SK-N-SH (cell line): ENCODE measurements at regions not wholly inside any gene's neighbourhood (a gene's known extent, or its start where the extent isn't known, plus 50 kb on each side); places are given as distances from the start of the nearest gene placed in this dataset.

Source experiments
- CTCF ChIA-PET: fragments of 300-600, 350-600 bp; formaldehyde crosslinking; extraction: SDS; loops from one replicate; lab custom pipeline; 2021; lab: Yijun Ruan, JAX
- POLR2A ChIA-PET: fragments of 350-600 bp; sonication (Branson Sonifier 250); formaldehyde crosslinking; extraction: SDS; loops from one replicate; lab custom pipeline; 2020; ENCODE audit warnings: antibody characterized with exemption, inconsistent platforms; lab: Yijun Ruan, JAX
- DNase-seq: peaks from one replicate; pipeline ENCODE4 v3.0.0; 2012
- H2AFZ ChIP-seq: fragments of 200-600 bp; sonication (generic); 2 replicates; pipeline ENCODE4 v1.8.1; 2016; ENCODE audit warnings: antibody characterized with exemption, mild to moderate bottlenecking, low read depth
- H3F3A ChIP-seq: fragments of 200-600 bp; sonication (generic); replicated peaks from 2 replicates; pipeline ENCODE3; 2016; ENCODE audit warnings: antibody characterized with exemption, mild to moderate bottlenecking; ENCODE audit not compliant: insufficient read depth
- H3K27ac ChIP-seq, 2 experiments: fragments of 200-500 bp in 1 of 2; fragments of 200-600 bp in 1 of 2; sonication (Bioruptor generic) in 1 of 2; sonication (generic), shearing (Covaris generic) in 1 of 2; 2 replicates each; pipeline versions ENCODE4 v1.5.1 to v1.6.1; 2014 to 2016; ENCODE audit warnings: low read depth in 2 of 2, inconsistent platforms in 1 of 2, low read length in 1 of 2, mild to moderate bottlenecking in 1 of 2, mixed read lengths in 1 of 2
- H3K27me3 ChIP-seq: fragments of 200-600 bp; sonication (generic), shearing (Covaris generic); 2 replicates; pipeline ENCODE4 v1.6.1; 2016; ENCODE audit warnings: mixed run types; ENCODE audit not compliant: insufficient read depth
- H3K36me3 ChIP-seq, 2 experiments: fragments of 200-500 bp in 1 of 2; fragments of 200-600 bp in 1 of 2; sonication (Bioruptor generic) in 1 of 2; sonication (generic) in 1 of 2; replicated peaks in 1 of 2; 2 replicates each; pipeline versions ENCODE3 to v1.5.1; 2014 to 2016; ENCODE audit warnings: low read length in 1 of 2, mild to moderate bottlenecking in 1 of 2; ENCODE audit not compliant: insufficient read depth in 2 of 2, control insufficient read depth in 1 of 2
- H3K4me1 ChIP-seq, 2 experiments: fragments of 200-500 bp in 1 of 2; fragments of 200-600 bp in 1 of 2; sonication (Bioruptor generic) in 1 of 2; sonication (generic), shearing (Covaris generic) in 1 of 2; 2 replicates each; pipeline versions ENCODE4 v1.5.1 to v1.6.1; 2014 to 2016; ENCODE audit warnings: low read depth in 1 of 2, low read length in 1 of 2, mixed run types in 1 of 2; ENCODE audit not compliant: insufficient read depth in 2 of 2, control insufficient read depth in 1 of 2
- H3K4me2 ChIP-seq: fragments of 200-600 bp; sonication (generic), shearing (Covaris generic); 2 replicates; pipeline ENCODE4 v1.6.1; 2017; ENCODE audit warnings: mixed run types
- H3K4me3 ChIP-seq, 2 experiments: fragments of 200-500 bp in 1 of 2; fragments of 200-600 bp in 1 of 2; sonication (Bioruptor generic) in 1 of 2; sonication (generic), shearing (Covaris generic) in 1 of 2; 2 replicates each; pipeline versions ENCODE4 v1.5.1 to v1.8.1; 2014 to 2016; ENCODE audit warnings: low read depth in 2 of 2, inconsistent platforms in 1 of 2, low read length in 1 of 2, mild to moderate bottlenecking in 1 of 2, mixed read lengths in 1 of 2, moderate library complexity in 1 of 2
- H3K79me2 ChIP-seq: fragments of 200-600 bp; sonication (generic); 2 replicates; pipeline ENCODE4 v1.8.1; 2017; ENCODE audit warnings: mild to moderate bottlenecking; ENCODE audit not compliant: insufficient read depth
- H3K9ac ChIP-seq: fragments of 200-600 bp; sonication (generic); 2 replicates; pipeline ENCODE4 v1.6.1; 2017; ENCODE audit warnings: mixed run types
- H3K9me2 ChIP-seq: fragments of 200-600 bp; sonication (generic); 2 replicates; pipeline ENCODE4 v1.6.1; 2017; ENCODE audit warnings: mixed run types
- H3K9me3 ChIP-seq: fragments of 200-600 bp; sonication (generic); 2 replicates; pipeline ENCODE4 v1.6.1; 2017; ENCODE audit warnings: mixed run types, mild to moderate bottlenecking, moderate library complexity
- H4K20me1 ChIP-seq: fragments of 200-600 bp; sonication (generic); 2 replicates; pipeline ENCODE4 v1.6.1; 2017; ENCODE audit warnings: mild to moderate bottlenecking, mixed run types; ENCODE audit not compliant: insufficient read depth
- CHD2 ChIP-seq: fragments of 150-350 bp; IDR thresholded peaks from 2 replicates; pipeline ENCODE4 v1.6.1; 2018; ENCODE audit warnings: low read length; ENCODE audit not compliant: partially characterized antibody
- ELF1 ChIP-seq: IDR thresholded peaks from 2 replicates; pipeline ENCODE4 v1.4.0; 2012
- EZH2phosphoT487 ChIP-seq: fragments of 200-600 bp; sonication (generic); IDR thresholded peaks from 2 replicates; pipeline ENCODE4 v1.6.1; 2017; ENCODE audit warnings: low read depth, mixed run types, mild to moderate bottlenecking, antibody characterized with exemption, moderate library complexity, borderline replicate concordance
- FOXM1 ChIP-seq: IDR thresholded peaks from 2 replicates; pipeline ENCODE4 v1.4.0; 2012; ENCODE audit warnings: low read depth, mild to moderate bottlenecking
- GATA2 ChIP-seq: sonication (generic); formaldehyde crosslinking; IDR thresholded peaks from 2 replicates; pipeline ENCODE4 v1.5.0; 2020; ENCODE audit warnings: mild to moderate bottlenecking, missing genetic modification reagents
- IRF3 ChIP-seq: fragments of 150-350 bp; IDR thresholded peaks from 2 replicates; pipeline ENCODE4 v1.6.1; 2016; ENCODE audit warnings: mild to moderate bottlenecking, low read depth, low read length
- JUND ChIP-seq: IDR thresholded peaks from 2 replicates; pipeline ENCODE4 v1.4.0; 2012
- MEF2A ChIP-seq: IDR thresholded peaks from 2 replicates; pipeline ENCODE4 v1.4.0; 2012; ENCODE audit warnings: low read depth, borderline replicate concordance
- MXI1 ChIP-seq: IDR thresholded peaks from 2 replicates; pipeline ENCODE4 v1.6.1; 2012; ENCODE audit warnings: mild to moderate bottlenecking, low read depth, low read length, improper control_type of control experiment
- NRF1 ChIP-seq: IDR thresholded peaks from 2 replicates; pipeline ENCODE4 v1.6.1; 2012; ENCODE audit warnings: low read depth, mild to moderate bottlenecking, low read length
- PBX3 ChIP-seq: IDR thresholded peaks from 2 replicates; pipeline ENCODE4; 2012
- RAD21 ChIP-seq: IDR thresholded peaks from 2 replicates; pipeline ENCODE4 v1.6.1; 2012; ENCODE audit warnings: mild to moderate bottlenecking, low read length
- RFX5 ChIP-seq: IDR thresholded peaks from 2 replicates; pipeline ENCODE4 v1.6.1; 2012; ENCODE audit warnings: mild to moderate bottlenecking, improper control_type of control experiment, low read length
- RXRA ChIP-seq: IDR thresholded peaks from 2 replicates; pipeline ENCODE4 v1.4.0; 2012; ENCODE audit warnings: low read depth, mild to moderate bottlenecking, borderline replicate concordance
- SIN3A ChIP-seq: IDR thresholded peaks from 2 replicates; pipeline ENCODE4 v1.6.1; 2012; ENCODE audit warnings: low read depth, mild to moderate bottlenecking, low read length, moderate library complexity, borderline replicate concordance
- SMC3 ChIP-seq: IDR thresholded peaks from 2 replicates; pipeline ENCODE4 v1.6.1; 2012; ENCODE audit warnings: low read depth, low read length, improper control_type of control experiment
- TAF1 ChIP-seq: IDR thresholded peaks from 2 replicates; pipeline ENCODE4 v1.6.1; 2012; ENCODE audit warnings: low read depth, mild to moderate bottlenecking, low read length, moderate library complexity, borderline replicate concordance
- TF ChIP-seq, protein P1 (sequence below): fragments of 150-350 bp; IDR thresholded peaks from 2 replicates; pipeline ENCODE4 v1.6.1; 2017; ENCODE audit warnings: antibody characterized with exemption, low read length, low read depth, borderline replicate concordance
- TF ChIP-seq, protein P2 (sequence below): fragments of 200-600 bp; sonication (generic); IDR thresholded peaks from 2 replicates; pipeline ENCODE4 v1.6.1; 2017; ENCODE audit warnings: antibody characterized with exemption, mild to moderate bottlenecking, moderate library complexity
- TF ChIP-seq, protein P3 (sequence below): IDR thresholded peaks from 2 replicates; pipeline ENCODE4 v1.4.0; 2012; ENCODE audit warnings: low read depth

DNA sequence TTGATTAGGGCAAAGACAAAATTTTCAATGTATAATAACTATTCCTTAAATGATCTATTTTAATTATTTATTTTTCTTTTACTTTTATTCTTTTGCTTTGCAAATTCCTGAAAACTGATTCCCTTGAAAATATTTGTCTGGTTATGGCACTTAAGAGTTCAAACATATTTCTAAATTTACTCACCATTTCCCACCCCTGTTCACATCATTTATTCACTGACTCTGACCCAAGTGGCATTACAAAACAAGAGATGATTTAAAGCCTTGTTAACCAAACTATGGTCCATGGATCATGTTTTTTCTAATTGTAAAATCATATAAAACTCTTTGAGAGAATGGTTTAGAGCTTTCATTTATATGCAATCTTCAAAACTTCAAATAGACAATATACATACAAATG lies 1256.1 kb upstream of the LRRN3 start:
- Histone ChIP-seq H3K4me2 (no peak overlapping the region), H3K27me3 (no peaks in the 10 kb centered on the region), H3K9ac (no peak overlapping the region), H3K4me1 (no peaks in the 10 kb centered on the region), H3K9me2 (no peaks in the 10 kb centered on the region; the same call in 1 of the 2 replicates), H3K79me2 (no peaks in the 10 kb centered on the region), H3K36me3 (no peaks in the 10 kb centered on the region), H2AFZ (no peak overlapping the region), H4K20me1 (no peaks in the 10 kb centered on the region), H3F3A (no peaks in the 10 kb centered on the region), H3K4me3 (no peak overlapping the region), H3K9me3 (no peaks in the 10 kb centered on the region), H3K27ac (no peak overlapping the region)
- CTCF ChIA-PET, result interaction anchor here (1.2 to 1.3 kb wide), 2 partner anchors 9 to 1901 kb away, joined by 3 to 4 read pairs; no protein-coding TSS in a partner anchor
- TF ChIP-seq JUND (no peak), RAD21 (no peak), MXI1 (no peak), PBX3 (no peak), EZH2phosphoT487 (no peak), RXRA (no peak), IRF3 (no peak), FOXM1 (no peak), SMC3 (no peak), SIN3A (no peak), RFX5 (no peak), ELF1 (no peak), NRF1 (no peak), CHD2 (no peak), TAF1 (no peak), MEF2A (no peak), GATA2 (CRISPR knock-in tag) (no peak)
- TF ChIP-seq, protein P1, sequence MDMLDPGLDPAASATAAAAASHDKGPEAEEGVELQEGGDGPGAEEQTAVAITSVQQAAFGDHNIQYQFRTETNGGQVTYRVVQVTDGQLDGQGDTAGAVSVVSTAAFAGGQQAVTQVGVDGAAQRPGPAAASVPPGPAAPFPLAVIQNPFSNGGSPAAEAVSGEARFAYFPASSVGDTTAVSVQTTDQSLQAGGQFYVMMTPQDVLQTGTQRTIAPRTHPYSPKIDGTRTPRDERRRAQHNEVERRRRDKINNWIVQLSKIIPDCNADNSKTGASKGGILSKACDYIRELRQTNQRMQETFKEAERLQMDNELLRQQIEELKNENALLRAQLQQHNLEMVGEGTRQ, result no peak
- TF ChIP-seq, protein P2, sequence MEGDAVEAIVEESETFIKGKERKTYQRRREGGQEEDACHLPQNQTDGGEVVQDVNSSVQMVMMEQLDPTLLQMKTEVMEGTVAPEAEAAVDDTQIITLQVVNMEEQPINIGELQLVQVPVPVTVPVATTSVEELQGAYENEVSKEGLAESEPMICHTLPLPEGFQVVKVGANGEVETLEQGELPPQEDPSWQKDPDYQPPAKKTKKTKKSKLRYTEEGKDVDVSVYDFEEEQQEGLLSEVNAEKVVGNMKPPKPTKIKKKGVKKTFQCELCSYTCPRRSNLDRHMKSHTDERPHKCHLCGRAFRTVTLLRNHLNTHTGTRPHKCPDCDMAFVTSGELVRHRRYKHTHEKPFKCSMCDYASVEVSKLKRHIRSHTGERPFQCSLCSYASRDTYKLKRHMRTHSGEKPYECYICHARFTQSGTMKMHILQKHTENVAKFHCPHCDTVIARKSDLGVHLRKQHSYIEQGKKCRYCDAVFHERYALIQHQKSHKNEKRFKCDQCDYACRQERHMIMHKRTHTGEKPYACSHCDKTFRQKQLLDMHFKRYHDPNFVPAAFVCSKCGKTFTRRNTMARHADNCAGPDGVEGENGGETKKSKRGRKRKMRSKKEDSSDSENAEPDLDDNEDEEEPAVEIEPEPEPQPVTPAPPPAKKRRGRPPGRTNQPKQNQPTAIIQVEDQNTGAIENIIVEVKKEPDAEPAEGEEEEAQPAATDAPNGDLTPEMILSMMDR, result no peak
- TF ChIP-seq, protein P3, sequence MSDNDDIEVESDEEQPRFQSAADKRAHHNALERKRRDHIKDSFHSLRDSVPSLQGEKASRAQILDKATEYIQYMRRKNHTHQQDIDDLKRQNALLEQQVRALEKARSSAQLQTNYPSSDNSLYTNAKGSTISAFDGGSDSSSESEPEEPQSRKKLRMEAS, result no peak
- POLR2A ChIA-PET, result no interaction called here
- no peak for DNase-seq
